NCI-H1694 treated with DMSO at 0.1 percent for 48 hours (cell line): ENCODE measurements at regions not wholly inside any gene's neighbourhood (a gene's known extent, or its start where the extent isn't known, plus 50 kb on each side); places are given as distances from the start of the nearest gene placed in this dataset.

Experiments
- DNase-seq: peaks from one replicate; lab custom pipeline; 2025; lab: John Stamatoyannopoulos, UW

- no peak for DNase-seq
Measured at GRCh38 chr6:163915131-163915530, 500.6 kb downstream of the QKI start.

- DNase-seq = no peak
Measured at GRCh38 chr6:163913045-163913444, 498.5 kb downstream of the QKI start.

GRCh38 chr6:163906006-163906710, 491.6 kb downstream of the QKI start:
- DNase-seq = no peak

GRCh38 chr6:163904186-163904585, 489.7 kb downstream of the QKI start:
- no peak for DNase-seq

- no peak for DNase-seq
Measured at GRCh38 chr6:163903541-163903940, 489.0 kb downstream of the QKI start.

- no peak for DNase-seq
Measured at GRCh38 chr6:163902993-163903392, 488.5 kb downstream of the QKI start.

- no peak for DNase-seq
Measured at GRCh38 chr6:163901681-163902080, 487.2 kb downstream of the QKI start.

- no peak for DNase-seq
Measured at GRCh38 chr6:163900570-163900969, 486.1 kb downstream of the QKI start.

- DNase-seq = no peak
Measured at GRCh38 chr6:163897669-163898068, 483.2 kb downstream of the QKI start.

- no peak for DNase-seq
Measured at GRCh38 chr6:163897030-163897429, 482.5 kb downstream of the QKI start.

- no peak for DNase-seq
Measured at GRCh38 chr6:163895162-163895561, 480.6 kb downstream of the QKI start.

- DNase-seq = no peak
Measured at GRCh38 chr6:163893609-163894189, 479.2 kb downstream of the QKI start.

- DNase-seq = no peak
Measured at GRCh38 chr6:163892824-163893561, 478.5 kb downstream of the QKI start.

- no peak for DNase-seq
Measured at GRCh38 chr6:163889904-163890514, 475.5 kb downstream of the QKI start.

- DNase-seq = no peak
Measured at GRCh38 chr6:163888030-163888819, 473.7 kb downstream of the QKI start.

- no peak for DNase-seq
Measured at GRCh38 chr6:163886428-163886827, 471.9 kb downstream of the QKI start.

GRCh38 chr6:163883984-163884383, 469.5 kb downstream of the QKI start:
- no peak for DNase-seq

- no peak for DNase-seq
Measured at GRCh38 chr6:163878698-163879097, 464.2 kb downstream of the QKI start.

GRCh38 chr6:163877877-163878639, 463.5 kb downstream of the QKI start:
- DNase-seq = no peak

- DNase-seq = no peak
Measured at GRCh38 chr6:163876391-163876790, 461.9 kb downstream of the QKI start.

- no peak for DNase-seq
Measured at GRCh38 chr6:163874784-163875183, 460.3 kb downstream of the QKI start.
